Vagina (tissue), 2 donors: ENCODE measurements at regions not wholly inside any gene's neighbourhood (a gene's known extent, or its start where the extent isn't known, plus 50 kb on each side); places are given as distances from the start of the nearest gene placed in this dataset.

ENCODE experiments used
- CTCF ChIP-seq, 3 experiments: fragments of 450-650 bp in 2 of 3; fragments of 200-600 bp in 1 of 3; sonication (generic) in 1 of 3; IDR thresholded peaks; one replicate each; pipeline ENCODE4 v1.5.1; 2017 to 2019; ENCODE audit warnings: antibody characterized with exemption in 3 of 3, mild to moderate bottlenecking in 2 of 3, moderate library complexity in 2 of 3
- POLR2A ChIP-seq, 2 donors: fragments of 450-650 bp; IDR thresholded peaks; one replicate each; pipeline ENCODE4 v1.6.1; 2017; ENCODE audit warnings: antibody characterized with exemption in 2 of 2, mild to moderate bottlenecking in 2 of 2, moderate library complexity in 2 of 2
- POLR2AphosphoS5 ChIP-seq, 2 donors: sonication (generic); formaldehyde crosslinking; IDR thresholded peaks; one replicate each; pipeline ENCODE4 v1.9.0; 2017; ENCODE audit warnings: antibody characterized with exemption in 2 of 2, mild to moderate bottlenecking in 2 of 2, low read depth in 1 of 2; ENCODE audit not compliant: insufficient read depth in 1 of 2

- no peak for TF ChIP-seq CTCF (IDR thresholded peaks at IDR 0.05)
- no peak for TF ChIP-seq POLR2A (IDR thresholded peaks at IDR 0.05)
- no peak for TF ChIP-seq POLR2AphosphoS5 (IDR thresholded peaks at IDR 0.05; ENCODE audit: insufficient read depth in 1 of 2, low read depth in 1 of 2)
Measured at GRCh38 chr5:82613891-82614290, 335.7 kb upstream of the RPS23 start.
